B cell (primary cell): ENCODE measurements at regions not wholly inside any gene's neighbourhood (a gene's known extent, or its start where the extent isn't known, plus 50 kb on each side); places are given as distances from the start of the nearest gene placed in this dataset.

Source experiments
- ATAC-seq: fragments of 200-7000 bp; cut with Tn5 transposase; one replicate; pipeline ENCODE4 v1.10.0; 2021; ENCODE audit warnings: low read depth, mild to moderate bottlenecking, moderate number of reproducible peaks, moderate library complexity
- CTCF ChIA-PET: fragments of 350-600 bp; sonication (Branson Sonifier 250); formaldehyde crosslinking; loops from one replicate; lab custom pipeline; 2021; ENCODE audit warnings: antibody characterized with exemption, inconsistent platforms; lab: Charles Lee
- POLR2A ChIA-PET: fragments of 350-600 bp; sonication (Branson Sonifier 250); formaldehyde crosslinking; loops from one replicate; lab custom pipeline; 2021; ENCODE audit warnings: antibody characterized with exemption; lab: Charles Lee
- DNase-seq: peaks from one replicate; pipeline ENCODE4 v3.0.0; 2013
- H2AFZ ChIP-seq: 2 replicates; pipeline ENCODE4 v1.6.1; 2012; ENCODE audit warnings: mild to moderate bottlenecking, low read depth, low read length; ENCODE audit not compliant: insufficient read depth, poor library complexity, severe bottlenecking
- H3K27ac ChIP-seq, 2 donors: 1 replicate in 1 of 2; 2 replicates in 1 of 2; pipeline ENCODE4 v1.5.1; 2012 to 2013; ENCODE audit warnings: low read length in 2 of 2, mild to moderate bottlenecking in 2 of 2, moderate library complexity in 1 of 2
- H3K27me3 ChIP-seq, 4 experiments: fragments of 200-600 bp in 1 of 4; sonication (generic) in 1 of 4; replicated peaks in 1 of 4; 1 replicate in 2 of 4; 2 replicates in 2 of 4; pipeline versions ENCODE4 v1.6.1 to v1.7.0; 2013 to 2016; ENCODE audit warnings: low read length in 3 of 4, mild to moderate bottlenecking in 2 of 4, mixed read lengths in 1 of 4, moderate library complexity in 1 of 4; ENCODE audit not compliant: insufficient read depth in 4 of 4, control insufficient read depth in 3 of 4; ENCODE audit errors: control extremely low read depth in 1 of 4
- H3K36me3 ChIP-seq, 2 experiments: replicated peaks in 1 of 2; 1 replicate in 1 of 2; 2 replicates in 1 of 2; pipeline versions ENCODE4 v1.6.1 to v1.7.1; 2013; ENCODE audit warnings: low read length in 1 of 2; ENCODE audit not compliant: insufficient read depth in 2 of 2, control insufficient read depth in 1 of 2; ENCODE audit errors: control extremely low read depth in 1 of 2, extremely low read depth in 1 of 2
- H3K4me1 ChIP-seq, 2 donors: fragments of 200-600 bp in 1 of 2; sonication (generic) in 1 of 2; 1 replicate in 1 of 2; 2 replicates in 1 of 2; pipeline versions ENCODE4 v1.5.1 to v1.6.1; 2013 to 2017; ENCODE audit warnings: low read length in 2 of 2; ENCODE audit not compliant: control insufficient read depth in 2 of 2, insufficient read depth in 2 of 2
- H3K4me2 ChIP-seq: replicated peaks from 2 replicates; pipeline ENCODE3; 2012; ENCODE audit warnings: mild to moderate bottlenecking, low read depth, low read length; ENCODE audit not compliant: poor library complexity, severe bottlenecking
- H3K4me3 ChIP-seq, 5 experiments: fragments of 200-600 bp in 1 of 5; sonication (generic) in 1 of 5; 1 replicate in 3 of 5; 2 replicates in 2 of 5; pipeline versions ENCODE4 v1.5.1 to v1.7.0; 2011 to 2016; ENCODE audit warnings: low read length in 4 of 5, mild to moderate bottlenecking in 4 of 5, low read depth in 2 of 5, control low read depth in 1 of 5, moderate library complexity in 1 of 5; ENCODE audit not compliant: insufficient read depth in 1 of 5; ENCODE audit errors: control extremely low read depth in 1 of 5, extremely low read depth in 1 of 5
- H3K79me2 ChIP-seq: fragments of 200-600 bp; sonication (generic); one replicate; pipeline ENCODE4 v1.6.0; 2016; ENCODE audit warnings: low read length; ENCODE audit not compliant: control insufficient read depth, insufficient read depth
- H3K9ac ChIP-seq: fragments of 200-600 bp; sonication (generic); 2 replicates; pipeline ENCODE4 v1.6.1; 2017; ENCODE audit warnings: mild to moderate bottlenecking, low read length, moderate library complexity
- H3K9me3 ChIP-seq, 3 donors: one replicate each; pipeline versions ENCODE4 v1.6.1 to v1.7.1; 2013; ENCODE audit warnings: low read length in 2 of 3; ENCODE audit not compliant: control insufficient read depth in 2 of 3, insufficient read depth in 1 of 3; ENCODE audit errors: control extremely low read depth in 1 of 3
- H4K20me1 ChIP-seq: 2 replicates; pipeline ENCODE4 v1.6.0; 2012; ENCODE audit warnings: mild to moderate bottlenecking, low read length; ENCODE audit not compliant: insufficient read depth, control insufficient read depth, poor library complexity, severe bottlenecking
- H3K27ac Mint-ChIP-seq: one replicate; pipeline ENCODE4 v1.8.0; 2021; ENCODE audit warnings: mixed read lengths
- H3K27me3 Mint-ChIP-seq: one replicate; pipeline ENCODE4 v1.8.0; 2021; ENCODE audit warnings: mixed read lengths
- H3K4me1 Mint-ChIP-seq: one replicate; pipeline ENCODE4 v1.8.0; 2021; ENCODE audit warnings: mixed read lengths
- H3K4me3 Mint-ChIP-seq: one replicate; pipeline ENCODE4 v1.8.0; 2021; ENCODE audit warnings: mixed read lengths
- H3K9me3 Mint-ChIP-seq: one replicate; pipeline ENCODE4 v1.8.0; 2022; ENCODE audit warnings: mixed read lengths; ENCODE audit not compliant: insufficient read depth
- EZH2 ChIP-seq: IDR thresholded peaks from 2 replicates; pipeline ENCODE4 v1.6.1; 2012; ENCODE audit warnings: borderline replicate concordance, low read depth, mild to moderate bottlenecking, moderate library complexity, low read length; ENCODE audit not compliant: insufficient read depth, poor library complexity, severe bottlenecking
- WGBS: methylation state at CpG from one replicate; pipeline ENCODE4 v1.1.5; 2013; ENCODE audit warnings: missing lambda C conversion rate; ENCODE audit not compliant: insufficient coverage; 5-methylcytosine and 5-hydroxymethylcytosine counted together
- intact Hi-C: fragments of 100-400 bp; cut with micrococcal nuclease; formaldehyde crosslinking; loops from one replicate; pipeline ENCODE4 v1.10.0; 2022
- TF ChIP-seq, protein P1 (sequence below): fragments of 200-600 bp; IDR thresholded peaks from one replicate; pipeline ENCODE4 v1.8.0; 2022; ENCODE audit warnings: antibody characterized with exemption, mild to moderate bottlenecking

DNA sequence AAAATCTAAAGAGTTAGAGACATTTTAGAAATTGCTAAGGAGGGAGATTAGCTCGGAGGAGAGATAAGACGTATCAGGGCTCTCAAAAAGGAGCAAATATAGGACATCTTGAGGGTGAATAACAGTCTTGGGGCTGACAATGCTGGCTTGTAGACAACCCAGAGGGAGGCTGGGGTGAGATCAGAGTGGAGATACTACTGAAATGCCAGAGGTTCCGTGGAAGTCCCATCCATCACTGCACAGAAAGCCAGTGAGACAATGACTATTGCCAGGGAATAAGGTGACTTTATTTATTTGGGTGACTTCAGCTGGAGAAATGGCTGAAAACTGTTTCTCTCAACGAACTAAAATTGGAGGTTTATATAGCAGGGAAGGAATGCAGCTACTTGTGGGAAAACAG is 838.1 kb upstream of the AGA start:
- H3K79me2 ChIP-seq, result no peaks in the 10 kb centered on the region
- H3K9ac ChIP-seq, result no peak overlapping the region
- Mint-ChIP-seq H3K9me3 (peaks cover 5% of the 10 kb centered on the region), H3K27me3 (no peaks in the 10 kb centered on the region), H3K4me3 (no peak overlapping the region), H3K4me1 (no peaks in the 10 kb centered on the region), H3K27ac (no peak overlapping the region)
- H3K27ac ChIP-seq, result no peak overlapping the region
- no peaks in the 10 kb centered on the region for H3K4me1 ChIP-seq
- WGBS, result 93% methylated on average over 3 of the region's 4 CpGs
- H3K36me3 ChIP-seq, result no peaks in the 10 kb centered on the region
- TF ChIP-seq, protein P1, sequence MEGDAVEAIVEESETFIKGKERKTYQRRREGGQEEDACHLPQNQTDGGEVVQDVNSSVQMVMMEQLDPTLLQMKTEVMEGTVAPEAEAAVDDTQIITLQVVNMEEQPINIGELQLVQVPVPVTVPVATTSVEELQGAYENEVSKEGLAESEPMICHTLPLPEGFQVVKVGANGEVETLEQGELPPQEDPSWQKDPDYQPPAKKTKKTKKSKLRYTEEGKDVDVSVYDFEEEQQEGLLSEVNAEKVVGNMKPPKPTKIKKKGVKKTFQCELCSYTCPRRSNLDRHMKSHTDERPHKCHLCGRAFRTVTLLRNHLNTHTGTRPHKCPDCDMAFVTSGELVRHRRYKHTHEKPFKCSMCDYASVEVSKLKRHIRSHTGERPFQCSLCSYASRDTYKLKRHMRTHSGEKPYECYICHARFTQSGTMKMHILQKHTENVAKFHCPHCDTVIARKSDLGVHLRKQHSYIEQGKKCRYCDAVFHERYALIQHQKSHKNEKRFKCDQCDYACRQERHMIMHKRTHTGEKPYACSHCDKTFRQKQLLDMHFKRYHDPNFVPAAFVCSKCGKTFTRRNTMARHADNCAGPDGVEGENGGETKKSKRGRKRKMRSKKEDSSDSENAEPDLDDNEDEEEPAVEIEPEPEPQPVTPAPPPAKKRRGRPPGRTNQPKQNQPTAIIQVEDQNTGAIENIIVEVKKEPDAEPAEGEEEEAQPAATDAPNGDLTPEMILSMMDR, result no peak
- no peak for TF ChIP-seq EZH2
- no peaks in the 10 kb centered on the region for H3K9me3 ChIP-seq
- no peak overlapping the region for H3K4me3 ChIP-seq
- CTCF ChIA-PET, result no interaction called here
- intact Hi-C loops, result no loop called here
- H3K27me3 ChIP-seq, result no peaks in the 10 kb centered on the region
- H3K4me2 ChIP-seq, result no peak overlapping the region
- H4K20me1 ChIP-seq, result no peaks in the 10 kb centered on the region
- POLR2A ChIA-PET, result no interaction called here
- ATAC-seq (no peak), DNase-seq (no peak)
- no peak overlapping the region for H2AFZ ChIP-seq

- DNase-seq (no peak), ATAC-seq (no peak)
- no peaks in the 10 kb centered on the region for H4K20me1 ChIP-seq
- H3K79me2 ChIP-seq, result no peaks in the 10 kb centered on the region
- Mint-ChIP-seq H3K9me3 (peaks cover 2% of the 10 kb centered on the region), H3K4me1 (no peaks in the 10 kb centered on the region), H3K27me3 (no peaks in the 10 kb centered on the region), H3K4me3 (no peak overlapping the region), H3K27ac (no peak overlapping the region)
- H3K27me3 ChIP-seq, result no peaks in the 10 kb centered on the region
- H3K4me1 ChIP-seq, result no peaks in the 10 kb centered on the region
- ChIA-PET CTCF (interaction anchor here (0.6 kb wide), 1 partner anchor 1206 kb away, joined by 4 read pairs; no protein-coding TSS in a partner anchor), POLR2A (no interaction called here)
- TF ChIP-seq EZH2, result no peak
- TF ChIP-seq, protein P1, result no peak
- no peaks in the 10 kb centered on the region for H3K9me3 ChIP-seq
- intact Hi-C loops, result no loop called here
- no peak overlapping the region for H3K9ac ChIP-seq
- H3K27ac ChIP-seq, result no peak overlapping the region
- no peaks in the 10 kb centered on the region for H3K36me3 ChIP-seq
- H2AFZ ChIP-seq, result no peak overlapping the region
- no peak overlapping the region for H3K4me2 ChIP-seq
- H3K4me3 ChIP-seq, result no peak overlapping the region
Measured at GRCh38 chr4:178288462-178288861, 846.2 kb upstream of the AGA start.
